OCI-LY7 (cell line): ENCODE measurements at regions not wholly inside any gene's neighbourhood (a gene's known extent, or its start where the extent isn't known, plus 50 kb on each side); places are given as distances from the start of the nearest gene placed in this dataset.

Source experiments
- BruUV-seq: library from RNA; stranded (reverse); fragments of 400-500 nt; replicated peaks from 2 replicates; lab custom pipeline; 2021; lab: Mats Ljungman, UMichigan
- CTCF ChIA-PET: fragments of 300-600 bp; sonication (Branson Sonifier 250); formaldehyde crosslinking; loops from one replicate; lab custom pipeline; 2022; ENCODE audit warnings: antibody characterized with exemption; ENCODE audit not compliant: unreplicated experiment; lab: Charles Lee
- POLR2A ChIA-PET: fragments of 300-600 bp; sonication (Branson Sonifier 250); formaldehyde crosslinking; loops from one replicate; lab custom pipeline; 2022; ENCODE audit warnings: antibody characterized with exemption; lab: Charles Lee
- DNase-seq: peaks from one replicate; pipeline ENCODE4 v3.0.0-alpha.2; 2015; ENCODE audit warnings: low spot score
- H2AFZ ChIP-seq: fragments of 200-600 bp; sonication (generic), shearing (Covaris generic); 2 replicates; pipeline ENCODE4 v1.6.1; 2014; ENCODE audit warnings: mild to moderate bottlenecking, antibody characterized with exemption, low read length, moderate library complexity
- H3K27ac ChIP-seq: fragments of 200-600 bp; sonication (generic); 2 replicates; pipeline ENCODE4 v1.5.1; 2014; ENCODE audit warnings: mixed run types, low read depth, mild to moderate bottlenecking, moderate library complexity, low read length, inconsistent platforms; ENCODE audit not compliant: poor library complexity, severe bottlenecking
- H3K36me3 ChIP-seq: fragments of 200-600 bp; sonication (generic); 2 replicates; pipeline ENCODE4 v1.6.1; 2014; ENCODE audit warnings: mild to moderate bottlenecking, antibody characterized with exemption, low read length, moderate library complexity, mixed read lengths; ENCODE audit not compliant: insufficient read depth
- H3K4me1 ChIP-seq: fragments of 200-600 bp; sonication (generic); 2 replicates; pipeline ENCODE4 v1.5.1; 2014; ENCODE audit warnings: mild to moderate bottlenecking, low read length; ENCODE audit not compliant: insufficient read depth, poor library complexity, severe bottlenecking
- H3K4me2 ChIP-seq: fragments of 200-600 bp; sonication (generic); 2 replicates; pipeline ENCODE4 v1.6.1; 2014; ENCODE audit warnings: mild to moderate bottlenecking, low read length
- H3K4me3 ChIP-seq: fragments of 200-600 bp; sonication (generic); 2 replicates; pipeline ENCODE4 v1.5.1; 2014; ENCODE audit warnings: mild to moderate bottlenecking, low read depth, low read length; ENCODE audit not compliant: poor library complexity, severe bottlenecking
- H3K79me2 ChIP-seq: fragments of 200-600 bp; sonication (generic); 2 replicates; pipeline ENCODE4 v1.6.1; 2016; ENCODE audit warnings: low read depth, mild to moderate bottlenecking, low read length, moderate library complexity, mixed read lengths; ENCODE audit not compliant: insufficient read depth
- H3K9me2 ChIP-seq: fragments of 200-600 bp; sonication (generic); 2 replicates; pipeline ENCODE4 v1.6.1; 2016; ENCODE audit warnings: mild to moderate bottlenecking, low read length, mixed read lengths; ENCODE audit not compliant: insufficient read depth
- H3K9me3 ChIP-seq: fragments of 200-600 bp; sonication (generic); 2 replicates; pipeline ENCODE4 v1.6.1; 2014; ENCODE audit warnings: mild to moderate bottlenecking, mixed run types, low read length, mixed read lengths
- H4K20me1 ChIP-seq: fragments of 200-600 bp; sonication (generic); 2 replicates; pipeline ENCODE4 v1.6.1; 2014; ENCODE audit warnings: mild to moderate bottlenecking, antibody characterized with exemption, low read length, moderate library complexity, mixed read lengths; ENCODE audit not compliant: insufficient read depth
- EZH2phosphoT487 ChIP-seq: fragments of 200-600 bp; sonication (generic); IDR thresholded peaks from 2 replicates; pipeline ENCODE4 v1.6.1; 2018; ENCODE audit warnings: low read depth, borderline replicate concordance, mild to moderate bottlenecking, mixed run types, antibody characterized with exemption, low read length, moderate library complexity, mixed read lengths
- intact Hi-C: fragments of 100-400 bp; cut with micrococcal nuclease; formaldehyde crosslinking; loops from one replicate; pipeline ENCODE4 v1.10.0; 2022; ENCODE audit not compliant: unreplicated experiment
- TF ChIP-seq, protein P1 (sequence below): fragments of 200-600 bp; sonication (generic); conservative IDR thresholded peaks from 2 replicates; pipeline ENCODE4 v1.5.1; 2014; ENCODE audit warnings: mild to moderate bottlenecking, antibody characterized with exemption, low read length, moderate library complexity, mixed read lengths

DNA sequence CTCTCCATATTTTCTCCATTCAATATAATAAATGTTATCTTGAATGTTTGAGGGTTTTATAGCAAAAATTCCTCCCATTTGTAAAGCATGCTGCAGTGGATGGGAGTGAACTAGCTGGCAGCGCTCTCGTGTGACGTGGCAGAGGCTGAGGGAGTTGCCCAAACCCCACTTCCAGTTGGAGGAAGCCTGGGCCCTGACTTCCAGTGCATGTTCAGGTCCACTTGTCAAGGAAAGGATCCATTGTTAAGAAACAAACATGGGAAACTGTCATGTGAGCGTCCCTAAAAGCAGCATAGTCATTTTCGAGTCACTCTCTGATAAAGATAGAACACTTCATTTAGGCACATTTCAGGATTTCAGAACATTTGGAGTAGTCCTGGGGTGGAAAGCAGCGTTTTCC is 116.6 kb downstream of the SLC25A47 start:
- CTCF ChIA-PET = no interaction called here
- H3K4me3 ChIP-seq = no peak overlapping the region
- BruUV-seq = no TSS peak
- H3K4me2 ChIP-seq = no peak overlapping the region
- POLR2A ChIA-PET = no interaction called here
- H3K36me3 ChIP-seq = no peaks in the 10 kb centered on the region
- no peak overlapping the region for H3K27ac ChIP-seq
- no peak overlapping the region for H2AFZ ChIP-seq
- H4K20me1 ChIP-seq = no peaks in the 10 kb centered on the region
- H3K4me1 ChIP-seq = no peaks in the 10 kb centered on the region
- DNase-seq = no peak
- intact Hi-C loops = loop anchor here (5.0 kb wide), 1 partner anchor 208 kb away; no protein-coding TSS in a partner anchor
- TF ChIP-seq, protein P1, sequence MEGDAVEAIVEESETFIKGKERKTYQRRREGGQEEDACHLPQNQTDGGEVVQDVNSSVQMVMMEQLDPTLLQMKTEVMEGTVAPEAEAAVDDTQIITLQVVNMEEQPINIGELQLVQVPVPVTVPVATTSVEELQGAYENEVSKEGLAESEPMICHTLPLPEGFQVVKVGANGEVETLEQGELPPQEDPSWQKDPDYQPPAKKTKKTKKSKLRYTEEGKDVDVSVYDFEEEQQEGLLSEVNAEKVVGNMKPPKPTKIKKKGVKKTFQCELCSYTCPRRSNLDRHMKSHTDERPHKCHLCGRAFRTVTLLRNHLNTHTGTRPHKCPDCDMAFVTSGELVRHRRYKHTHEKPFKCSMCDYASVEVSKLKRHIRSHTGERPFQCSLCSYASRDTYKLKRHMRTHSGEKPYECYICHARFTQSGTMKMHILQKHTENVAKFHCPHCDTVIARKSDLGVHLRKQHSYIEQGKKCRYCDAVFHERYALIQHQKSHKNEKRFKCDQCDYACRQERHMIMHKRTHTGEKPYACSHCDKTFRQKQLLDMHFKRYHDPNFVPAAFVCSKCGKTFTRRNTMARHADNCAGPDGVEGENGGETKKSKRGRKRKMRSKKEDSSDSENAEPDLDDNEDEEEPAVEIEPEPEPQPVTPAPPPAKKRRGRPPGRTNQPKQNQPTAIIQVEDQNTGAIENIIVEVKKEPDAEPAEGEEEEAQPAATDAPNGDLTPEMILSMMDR = no peak
- TF ChIP-seq EZH2phosphoT487 = no peak
- no peaks in the 10 kb centered on the region for H3K9me2 ChIP-seq
- H3K79me2 ChIP-seq = no peaks in the 10 kb centered on the region
- no peaks in the 10 kb centered on the region for H3K9me3 ChIP-seq

DNA sequence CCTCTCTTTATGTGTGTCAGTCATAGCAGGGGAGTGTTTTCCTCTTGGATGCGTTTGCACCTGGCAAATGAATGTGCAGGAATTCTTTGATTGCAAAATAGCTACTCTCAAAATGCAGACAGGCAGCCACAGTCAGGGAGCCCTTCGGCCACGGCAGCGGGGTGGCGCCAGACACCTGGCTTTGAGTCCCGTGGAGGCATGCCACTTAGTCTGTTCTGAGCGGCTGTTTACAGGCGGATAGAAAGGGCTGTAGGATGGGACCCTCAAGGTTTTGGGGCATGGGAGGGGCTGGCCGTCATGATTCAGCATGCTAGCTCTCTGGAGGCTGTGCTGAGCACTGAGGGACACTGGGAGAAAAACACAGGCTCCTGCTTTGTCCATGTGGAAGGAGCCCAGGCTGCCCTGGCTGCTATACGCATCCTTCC is 117.1 kb downstream of the SLC25A47 start:
- Histone ChIP-seq H3K27ac (no peak overlapping the region), H3K79me2 (no peaks in the 10 kb centered on the region), H3K9me2 (no peaks in the 10 kb centered on the region), H3K36me3 (no peaks in the 10 kb centered on the region), H2AFZ (no peak overlapping the region), H3K4me2 (no peak overlapping the region), H3K4me3 (no peak overlapping the region), H3K4me1 (no peaks in the 10 kb centered on the region), H4K20me1 (no peaks in the 10 kb centered on the region), H3K9me3 (no peaks in the 10 kb centered on the region)
- CTCF ChIA-PET = no interaction called here
- intact Hi-C loops = loop anchor here (5.0 kb wide), 1 partner anchor 207 kb away; no protein-coding TSS in a partner anchor
- TF ChIP-seq, protein P1 = peak; percentile 74
- no peak for TF ChIP-seq EZH2phosphoT487
- BruUV-seq = no TSS peak
- DNase-seq = peak; percentile 32
- POLR2A ChIA-PET = no interaction called here

DNA sequence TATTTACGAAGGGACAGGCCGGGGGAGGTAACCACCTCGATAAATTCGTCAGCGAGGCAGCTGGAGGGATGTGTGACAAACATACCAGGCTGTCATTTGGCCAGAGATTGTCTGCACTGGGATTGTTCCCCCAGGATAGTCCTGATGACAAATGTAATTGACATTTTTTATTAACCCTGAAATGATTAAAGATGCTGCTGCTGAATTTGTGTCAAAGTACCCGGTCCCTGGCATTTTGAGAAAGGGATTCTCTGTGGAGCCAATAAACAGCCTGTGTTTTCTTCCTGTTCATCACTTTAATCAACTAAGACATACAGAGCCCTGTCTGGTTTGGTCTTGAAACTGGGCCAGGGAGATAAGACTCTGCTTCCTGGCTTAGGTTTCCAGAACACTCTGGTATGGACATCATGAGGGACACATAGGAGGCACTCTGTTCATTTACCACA is 117.6 kb downstream of the SLC25A47 start:
- H3K27ac ChIP-seq = no peak overlapping the region
- no peak overlapping the region for H3K4me2 ChIP-seq
- H3K9me3 ChIP-seq = no peaks in the 10 kb centered on the region
- TF ChIP-seq, protein P1 = no peak
- no peak for TF ChIP-seq EZH2phosphoT487
- no peak overlapping the region for H2AFZ ChIP-seq
- H3K36me3 ChIP-seq = no peaks in the 10 kb centered on the region
- ChIA-PET POLR2A (no interaction called here), CTCF (no interaction called here)
- no peak for DNase-seq
- H4K20me1 ChIP-seq = no peaks in the 10 kb centered on the region
- no peaks in the 10 kb centered on the region for H3K4me1 ChIP-seq
- H3K79me2 ChIP-seq = no peaks in the 10 kb centered on the region
- intact Hi-C loops = loop anchor here (5.0 kb wide), 1 partner anchor 207 kb away; no protein-coding TSS in a partner anchor
- no peak overlapping the region for H3K4me3 ChIP-seq
- no TSS peak for BruUV-seq
- no peaks in the 10 kb centered on the region for H3K9me2 ChIP-seq
